ENCODE measurements at regions not wholly inside any gene's neighbourhood (a gene's known extent, or its start where the extent isn't known, plus 50 kb on each side); places are given as distances from the start of the nearest gene placed in this dataset.

- Histone ChIP-seq H3K27ac (no peak overlapping the region), H3K36me3 (replicated peaks) (no peaks in the 10 kb centered on the region), H3K4me3 (ENCODE audit: low read depth, low read length) (no peak overlapping the region), H3K27me3 (replicated peaks) (no peaks in the 10 kb centered on the region)
- no peak for DNase-seq
- no peak for TF ChIP-seq CTCF (IDR thresholded peaks at IDR 0.05; ENCODE audit: low read depth, low read length, missing control alignments)
- in situ Hi-C loops (cut with HindIII; ENCODE audit: low pct_ligation_motif_present, low sequenced_read_pairs) = no loop called here
These were observed 109.0 kb upstream of the SLC4A7 start for GRCh38 chr3:27593173-27593572.

GRCh38 chr3:27591312-27592210 lies 107.4 kb upstream of the SLC4A7 start:
- no peak for DNase-seq
- Histone ChIP-seq H3K27ac (peak overlapping the region; percentile 78), H3K27me3 (replicated peaks) (no peaks in the 10 kb centered on the region), H3K36me3 (replicated peaks) (no peaks in the 10 kb centered on the region), H3K4me3 (ENCODE audit: low read depth, low read length) (no peak overlapping the region)
- in situ Hi-C loops (cut with HindIII; ENCODE audit: low pct_ligation_motif_present, low sequenced_read_pairs) = no loop called here
- no peak for TF ChIP-seq CTCF (IDR thresholded peaks at IDR 0.05; ENCODE audit: low read depth, low read length, missing control alignments)

- Histone ChIP-seq H3K4me3 (ENCODE audit: low read depth, low read length) (no peak overlapping the region), H3K36me3 (replicated peaks) (no peaks in the 10 kb centered on the region), H3K27ac (peak overlapping the region; percentile 78), H3K27me3 (replicated peaks) (no peaks in the 10 kb centered on the region)
- no peak for TF ChIP-seq CTCF (IDR thresholded peaks at IDR 0.05; ENCODE audit: low read depth, low read length, missing control alignments)
- DNase-seq = peak; percentile 53
- in situ Hi-C loops (cut with HindIII; ENCODE audit: low pct_ligation_motif_present, low sequenced_read_pairs) = no loop called here
These were observed 106.5 kb upstream of the SLC4A7 start for GRCh38 chr3:27590437-27591298.

- TF ChIP-seq CTCF (IDR thresholded peaks at IDR 0.05; ENCODE audit: low read depth, low read length, missing control alignments) = no peak
- no peaks in the 10 kb centered on the region for H3K27me3 ChIP-seq (replicated peaks)
- H3K36me3 ChIP-seq (replicated peaks) = no peaks in the 10 kb centered on the region
- peak; percentile 69 for DNase-seq
- H3K27ac ChIP-seq = peak overlapping the region; percentile 78
- in situ Hi-C loops (cut with HindIII; ENCODE audit: low pct_ligation_motif_present, low sequenced_read_pairs) = no loop called here
- no peak overlapping the region for H3K4me3 ChIP-seq (ENCODE audit: low read depth, low read length)
These were observed 105.6 kb upstream of the SLC4A7 start for GRCh38 chr3:27589795-27590194.

- Histone ChIP-seq H3K36me3 (replicated peaks) (no peaks in the 10 kb centered on the region), H3K27me3 (replicated peaks) (no peaks in the 10 kb centered on the region), H3K27ac (no peak overlapping the region), H3K4me3 (ENCODE audit: low read depth, low read length) (no peak overlapping the region)
- no peak for TF ChIP-seq CTCF (IDR thresholded peaks at IDR 0.05; ENCODE audit: low read depth, low read length, missing control alignments)
- in situ Hi-C loops (cut with HindIII; ENCODE audit: low pct_ligation_motif_present, low sequenced_read_pairs) = no loop called here
- no peak for DNase-seq
These were observed 101.2 kb upstream of the SLC4A7 start for GRCh38 chr3:27585429-27585828.
